ENCODE measurements at regions not wholly inside any gene's neighbourhood (a gene's known extent, or its start where the extent isn't known, plus 50 kb on each side); places are given as distances from the start of the nearest gene placed in this dataset.

DNA sequence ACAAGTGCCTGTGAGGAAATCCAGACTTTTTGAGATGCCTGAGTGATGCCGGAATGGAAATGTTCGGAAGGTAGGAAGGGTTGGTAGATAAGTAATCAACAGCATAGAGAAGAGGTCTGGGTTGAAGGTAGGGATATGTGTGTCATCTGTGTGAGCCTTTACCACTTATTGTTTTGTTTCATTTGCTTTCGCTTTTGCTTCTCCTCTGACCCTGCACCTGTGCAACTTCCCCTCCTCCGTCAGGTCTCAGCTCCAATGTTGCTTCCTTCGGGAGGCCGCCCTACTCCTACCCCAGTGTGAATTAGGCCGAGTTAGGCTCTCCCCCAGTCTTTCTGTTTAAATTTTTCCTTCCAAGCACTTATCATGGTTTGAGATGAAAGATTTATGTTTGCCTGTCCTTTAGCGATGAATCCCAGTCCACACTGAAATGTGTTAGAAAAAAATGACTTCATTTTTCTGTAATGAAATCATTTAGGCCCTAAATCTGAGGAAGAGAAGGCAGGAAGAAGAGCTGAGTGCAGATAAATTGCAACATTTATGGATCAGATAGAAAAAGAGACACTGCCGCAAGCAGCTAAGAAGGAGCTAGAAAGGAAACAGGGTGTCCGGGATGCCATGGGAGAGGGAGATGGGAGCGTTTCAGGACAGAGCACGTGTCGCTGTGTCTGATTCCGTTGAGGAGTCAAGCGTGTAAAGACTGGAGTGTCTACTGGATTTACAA, 139.6 kb upstream of the PELI1 start:
- DNase-seq (ENCODE audit: low read depth) = peak; percentile 73

DNA sequence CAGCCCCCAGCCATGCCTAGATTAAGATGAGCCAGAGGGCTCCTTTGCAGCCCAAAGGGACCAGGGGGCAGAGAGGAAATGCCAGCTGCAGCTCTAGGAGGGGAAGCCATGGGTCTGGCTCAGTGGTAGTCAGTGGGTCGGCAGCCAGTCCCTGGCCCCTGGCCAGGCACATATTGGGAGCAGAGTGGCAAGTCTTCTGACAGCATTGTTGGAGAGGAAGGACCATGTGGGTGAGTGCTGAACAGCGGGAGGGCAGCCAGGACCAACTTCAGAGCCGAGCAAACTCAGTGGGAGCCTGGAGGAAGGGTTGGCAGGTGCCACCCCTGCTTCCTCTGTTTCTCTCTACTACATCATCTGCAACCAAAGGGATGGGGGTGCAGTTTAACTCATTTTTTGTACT, 140.5 kb upstream of the PELI1 start:
- no peak for DNase-seq (ENCODE audit: low read depth)

DNA sequence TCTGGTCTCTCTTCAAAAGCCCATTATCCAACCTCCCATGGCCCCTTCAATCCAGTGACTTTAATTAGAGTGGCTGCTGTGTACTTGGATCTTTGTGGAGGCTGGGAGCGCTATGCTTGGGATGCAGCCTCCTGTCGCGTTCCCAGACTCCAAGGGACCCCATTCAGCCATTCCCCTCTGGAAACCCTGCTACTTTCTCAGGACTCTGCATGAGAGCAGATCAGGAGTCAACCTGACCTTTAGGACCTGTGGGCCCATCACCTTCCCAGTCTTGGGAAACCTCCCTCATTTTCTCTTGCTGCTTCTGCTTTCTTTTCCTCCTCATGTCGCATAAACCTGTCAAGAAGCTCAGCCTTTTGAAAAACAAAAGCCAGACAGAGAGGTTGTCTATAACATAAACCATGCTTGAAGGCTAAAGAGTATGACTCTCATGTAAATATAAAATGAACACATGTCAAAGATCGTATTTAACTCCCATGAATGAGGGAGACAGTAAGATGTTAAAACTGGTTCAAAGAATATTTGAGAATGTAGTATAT, 143.1 kb upstream of the PELI1 start:
- DNase-seq (ENCODE audit: low read depth) = no peak

DNA sequence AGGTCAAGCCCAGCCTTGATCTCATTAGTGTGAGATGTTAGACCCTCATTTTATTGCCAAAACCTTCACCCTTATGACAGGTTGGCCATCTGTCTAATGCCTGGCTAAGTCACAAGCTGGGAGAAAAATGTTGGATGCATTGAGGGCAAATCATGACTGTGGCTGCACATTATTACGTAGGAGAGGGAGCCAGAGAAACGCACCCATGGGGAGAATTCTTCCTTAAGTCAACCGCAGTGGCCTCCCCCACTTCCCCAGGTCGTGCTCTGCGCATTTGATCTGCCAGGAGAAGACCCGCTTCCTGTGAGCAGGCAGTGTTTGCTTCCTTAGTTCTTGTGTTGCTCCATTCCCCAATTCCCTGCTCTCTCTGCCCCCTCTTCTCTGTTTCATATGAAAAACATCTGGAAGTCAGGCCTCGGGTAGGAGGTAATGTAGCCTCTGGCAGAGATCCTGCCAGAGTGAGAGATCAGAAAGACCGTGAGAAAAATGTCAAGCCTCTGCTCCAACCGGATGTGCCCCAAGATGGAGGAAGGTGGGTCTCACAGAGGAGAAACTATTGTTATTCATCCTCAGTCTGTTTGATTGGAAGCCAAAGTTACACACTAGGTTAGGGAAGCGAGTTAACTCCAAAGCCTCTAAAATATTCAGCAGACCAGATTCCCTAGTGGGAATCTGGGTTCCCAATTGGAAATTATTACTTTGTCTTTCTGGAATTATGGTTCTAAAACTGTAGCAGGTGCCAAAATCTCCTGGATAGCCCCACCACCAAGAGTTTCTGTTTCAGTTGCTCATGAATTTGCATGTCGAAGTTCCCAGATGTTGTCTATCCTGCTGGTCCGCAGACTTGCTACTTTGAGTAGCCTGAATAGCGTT, 144.3 kb upstream of the PELI1 start:
- DNase-seq (ENCODE audit: low read depth) = peak; percentile 98

DNA sequence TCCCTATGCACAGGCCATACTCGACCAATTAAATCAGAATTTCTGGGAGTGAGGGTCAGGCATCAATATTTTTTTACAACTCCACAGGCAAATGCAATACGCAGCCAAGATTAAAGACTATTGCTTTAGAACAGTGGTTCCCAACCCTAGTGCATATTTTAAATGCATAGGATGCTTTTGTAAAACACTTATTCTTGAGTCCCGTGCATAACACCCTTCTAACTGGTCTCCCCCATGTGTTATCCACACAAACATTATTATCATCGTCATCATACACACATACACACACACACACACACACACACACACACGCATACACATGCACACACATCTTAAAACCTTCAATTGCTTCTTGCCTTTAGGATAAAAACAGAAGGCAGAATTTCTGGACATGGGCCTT, 145.0 kb upstream of the PELI1 start:
- DNase-seq (ENCODE audit: low read depth) = peak; percentile 69

DNA sequence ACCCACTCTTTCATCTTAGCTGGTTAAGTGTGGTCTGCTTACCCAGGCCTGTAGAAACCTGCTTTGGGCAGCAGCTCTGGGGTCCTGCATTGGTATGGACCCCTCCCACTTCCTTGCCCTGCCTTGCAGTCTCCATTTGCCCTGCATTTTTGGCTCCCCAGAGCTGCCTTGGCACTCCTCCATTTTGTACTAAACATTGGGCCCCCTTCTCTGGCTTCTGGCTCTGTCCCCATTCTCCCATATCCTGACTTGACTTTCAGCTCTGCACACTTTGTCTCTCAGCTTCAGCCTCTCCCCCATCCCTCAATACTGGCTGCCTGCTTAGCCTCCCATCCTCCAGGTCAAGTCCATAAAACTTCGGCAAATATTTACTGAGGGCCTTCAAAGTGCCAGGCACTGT, 145.5 kb upstream of the PELI1 start:
- no peak for DNase-seq (ENCODE audit: low read depth)

DNA sequence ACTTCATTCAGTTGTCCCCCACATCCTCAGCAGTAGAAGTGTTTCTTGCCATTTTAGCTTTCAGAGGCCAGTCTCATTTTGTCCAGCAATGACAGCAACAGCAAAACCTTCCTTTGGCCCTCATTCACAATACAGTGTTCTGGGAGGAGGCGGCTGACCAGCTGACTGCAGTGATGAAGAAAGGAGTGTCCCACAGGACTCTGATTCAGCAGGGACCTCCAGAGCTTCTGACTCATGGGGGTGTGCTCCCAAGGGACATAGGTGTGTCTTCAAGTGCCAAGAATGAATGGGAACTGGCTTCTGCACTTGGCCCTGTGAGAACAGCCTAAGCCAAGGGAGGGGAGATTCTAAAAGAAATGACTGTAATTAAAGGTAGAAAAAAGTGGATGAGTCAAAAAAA, 147.0 kb upstream of the PELI1 start:
- DNase-seq (ENCODE audit: low read depth) = peak; percentile 78

DNA sequence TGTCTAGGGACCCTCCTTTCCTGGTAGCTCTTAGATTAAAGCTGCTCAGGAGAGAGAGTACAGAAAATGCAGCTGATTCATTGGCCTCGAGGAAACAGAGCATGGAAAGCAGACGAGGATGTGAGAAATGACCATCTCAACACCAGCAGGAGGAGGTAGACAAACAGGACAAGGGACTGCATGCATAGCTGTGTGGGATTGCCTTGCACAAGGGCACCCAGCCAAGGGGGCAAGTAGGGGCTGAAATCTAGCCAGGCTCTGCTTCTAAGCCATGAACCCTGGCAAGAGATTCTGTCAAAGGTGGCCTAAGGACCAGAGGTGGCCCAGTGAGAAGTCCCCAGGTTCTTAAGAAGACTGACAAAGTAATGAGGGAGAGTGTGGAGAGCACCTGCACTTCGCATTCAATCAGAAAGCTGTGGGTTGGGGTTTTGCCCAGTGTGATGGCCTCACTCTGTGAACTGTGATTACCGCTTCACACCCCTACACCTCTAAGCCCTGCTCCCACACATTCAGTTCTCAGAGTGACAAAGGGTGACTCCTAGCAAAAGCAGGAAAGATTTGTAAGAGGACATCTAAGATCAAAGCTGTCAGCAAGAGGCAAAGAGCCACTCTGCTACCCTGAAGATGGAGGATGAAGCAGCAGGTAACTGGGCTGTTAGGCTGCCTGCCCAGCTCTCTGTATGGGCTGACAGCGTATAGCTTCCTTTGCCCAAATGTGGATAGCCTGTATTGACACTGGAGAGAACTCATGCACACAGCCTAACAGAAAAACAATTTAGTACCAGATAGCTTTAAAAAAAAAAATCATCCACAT, 151.3 kb upstream of the PELI1 start:
- DNase-seq (ENCODE audit: low read depth) = no peak

DNA sequence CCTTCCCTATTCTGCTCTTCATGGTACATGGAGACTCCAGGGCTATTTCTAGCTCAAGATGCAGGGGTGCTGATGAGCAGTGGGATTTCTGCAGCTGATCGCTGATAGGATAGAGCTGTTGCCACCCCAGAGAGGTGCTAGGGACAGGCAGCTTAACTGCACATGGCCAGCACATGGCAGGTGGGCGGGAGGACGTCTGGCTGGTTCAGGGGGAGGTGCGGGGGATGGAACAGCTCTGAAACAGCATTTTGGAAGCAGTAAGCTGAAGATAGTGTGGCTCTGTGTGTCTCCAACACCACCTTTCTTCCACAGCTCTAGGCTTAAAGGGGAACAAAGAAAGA, 151.9 kb upstream of the PELI1 start:
- DNase-seq (ENCODE audit: low read depth) = no peak

DNA sequence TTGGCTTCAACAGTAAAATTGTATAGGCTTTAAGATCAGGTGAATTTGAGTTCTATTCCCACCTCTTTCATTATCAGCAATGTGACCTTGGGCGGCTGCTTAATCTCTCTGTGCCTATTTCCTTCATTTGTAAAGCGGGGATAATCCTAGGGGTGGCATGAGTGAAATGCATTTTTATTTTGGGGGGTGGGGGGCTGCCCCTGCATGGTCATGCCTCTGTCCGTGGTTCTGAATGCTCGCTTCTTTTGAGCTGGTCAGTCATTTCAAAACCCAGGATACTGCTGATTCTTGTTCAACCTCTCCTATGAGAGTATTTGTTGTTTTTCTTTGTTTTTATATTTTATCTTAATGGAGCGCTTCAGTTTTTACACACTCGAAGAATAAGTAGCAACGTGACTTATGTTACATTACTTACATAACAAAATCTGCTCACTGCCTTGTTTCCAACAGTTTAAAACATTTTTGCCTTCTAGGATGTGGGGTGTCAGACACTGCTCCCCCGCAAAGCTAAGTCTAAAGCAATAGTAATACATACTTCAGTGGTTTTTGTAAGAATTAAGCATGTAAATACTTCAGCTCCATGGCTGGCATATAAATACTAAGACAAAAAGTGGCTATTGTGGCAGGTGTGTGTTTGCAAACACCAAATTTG, 152.6 kb upstream of the PELI1 start:
- no peak for DNase-seq (ENCODE audit: low read depth)

DNA sequence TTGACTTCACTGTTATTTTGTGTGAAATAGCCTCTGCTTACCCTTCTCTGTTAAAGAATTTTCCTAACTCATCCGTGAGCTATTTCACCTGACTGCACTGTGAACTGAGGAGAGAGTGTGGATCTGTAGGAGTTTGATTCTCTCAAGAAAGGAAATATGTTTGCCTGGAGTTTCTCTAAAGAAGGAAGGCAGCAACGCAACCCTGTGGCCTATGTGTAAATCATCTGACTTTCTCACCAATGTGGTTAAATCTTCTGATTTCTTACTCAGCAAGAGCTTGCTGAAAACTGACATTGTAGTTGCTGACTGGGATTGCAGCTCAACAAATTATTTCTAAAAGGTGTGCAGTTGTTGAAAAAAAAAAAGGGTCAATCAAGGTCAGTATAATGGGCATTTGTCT, 153.9 kb upstream of the PELI1 start:
- DNase-seq (ENCODE audit: low read depth) = no peak

DNA sequence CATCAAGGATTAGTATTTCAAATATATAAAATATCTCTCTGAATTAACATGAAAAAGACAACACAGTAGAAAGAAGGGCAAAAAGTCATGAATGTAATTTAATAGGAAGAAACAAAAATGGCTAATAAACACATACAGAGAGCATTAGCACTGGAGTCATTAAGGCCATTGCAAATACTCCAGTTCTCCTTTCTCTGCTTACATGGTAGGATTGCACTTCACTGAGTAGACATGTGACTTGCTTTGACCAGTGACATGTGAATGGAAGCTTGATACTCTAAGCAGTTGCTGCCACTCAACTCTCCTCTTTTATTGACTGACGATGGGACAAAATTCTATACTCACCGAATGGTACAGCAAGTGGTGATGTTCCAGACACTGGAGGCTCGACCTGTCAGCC, 153.9 kb upstream of the LGALSL start:
- no peak for DNase-seq (ENCODE audit: low read depth)

DNA sequence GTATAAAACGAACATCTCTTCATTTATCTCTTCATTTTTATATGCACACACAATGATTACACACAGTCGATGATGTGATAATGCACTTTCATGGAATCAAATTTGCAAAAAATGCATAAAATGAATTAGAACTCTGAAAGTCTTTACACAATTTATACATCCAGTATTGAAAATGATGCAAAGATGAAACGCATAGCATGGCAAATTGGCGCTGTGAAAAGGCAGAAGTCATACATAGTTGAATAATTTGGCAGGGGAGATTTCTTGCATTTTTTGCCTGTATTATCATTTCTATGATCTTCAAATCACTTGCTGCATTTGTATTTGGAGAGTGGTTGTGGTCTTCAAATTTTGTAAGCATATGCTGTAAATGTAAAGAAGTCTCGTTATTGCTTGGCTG, 150.7 kb upstream of the LGALSL start:
- DNase-seq (ENCODE audit: low read depth) = no peak

DNA sequence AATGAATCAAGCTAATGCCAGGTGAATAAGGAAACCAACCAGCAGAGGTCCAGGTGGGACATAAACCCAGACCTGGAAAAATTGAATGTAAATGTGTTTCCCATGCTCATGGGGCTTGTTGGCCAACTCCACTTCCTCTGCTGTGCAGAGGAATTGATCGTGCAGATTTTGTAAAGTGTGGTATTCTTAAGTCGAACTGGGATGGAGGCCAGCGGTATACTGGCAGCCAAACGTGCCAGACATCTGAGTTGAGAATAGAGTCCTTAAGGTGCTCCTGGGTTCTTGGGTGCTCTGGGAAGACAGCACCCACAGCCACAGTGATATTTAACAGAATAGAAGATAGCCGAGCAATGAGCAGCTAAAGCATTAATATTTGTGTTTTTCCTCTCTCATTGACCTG, 146.5 kb upstream of the LGALSL start:
- DNase-seq (ENCODE audit: low read depth) = no peak

DNA sequence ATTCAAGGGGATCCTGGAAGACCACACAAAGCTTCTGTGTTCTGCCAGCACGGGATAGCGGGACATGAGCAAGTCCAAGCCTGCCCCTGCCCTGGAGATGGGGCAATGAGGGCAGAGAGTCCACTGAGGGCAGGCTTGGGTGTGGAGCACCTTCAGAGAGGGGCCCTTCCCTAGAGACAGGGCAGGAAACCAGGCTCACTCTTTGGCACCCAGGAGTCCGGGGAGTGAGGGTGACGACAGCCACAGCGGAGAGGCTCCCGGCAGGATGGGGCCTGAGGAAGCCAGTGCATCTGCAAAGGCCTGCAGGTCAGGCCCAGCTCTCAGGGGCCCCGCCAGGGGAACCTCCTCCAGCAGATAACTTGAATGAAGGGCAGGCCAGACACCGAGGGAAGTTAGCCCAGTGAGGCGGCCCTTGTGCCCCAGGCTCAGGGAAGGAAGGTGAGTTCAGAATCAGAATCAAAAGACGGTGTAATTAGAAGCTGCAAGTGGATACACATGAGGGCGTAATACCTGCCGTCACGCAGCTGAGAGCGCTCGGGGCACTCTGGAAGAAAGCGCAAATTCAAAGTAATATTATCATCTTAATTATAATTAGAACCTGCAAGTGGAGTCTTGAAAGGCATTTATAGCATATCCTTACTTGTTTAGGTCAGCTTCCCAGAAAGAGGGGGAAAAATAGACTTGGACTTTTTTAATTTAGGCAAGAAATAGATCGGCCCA, 142.6 kb upstream of the LGALSL start:
- DNase-seq (ENCODE audit: low read depth) = no peak

DNA sequence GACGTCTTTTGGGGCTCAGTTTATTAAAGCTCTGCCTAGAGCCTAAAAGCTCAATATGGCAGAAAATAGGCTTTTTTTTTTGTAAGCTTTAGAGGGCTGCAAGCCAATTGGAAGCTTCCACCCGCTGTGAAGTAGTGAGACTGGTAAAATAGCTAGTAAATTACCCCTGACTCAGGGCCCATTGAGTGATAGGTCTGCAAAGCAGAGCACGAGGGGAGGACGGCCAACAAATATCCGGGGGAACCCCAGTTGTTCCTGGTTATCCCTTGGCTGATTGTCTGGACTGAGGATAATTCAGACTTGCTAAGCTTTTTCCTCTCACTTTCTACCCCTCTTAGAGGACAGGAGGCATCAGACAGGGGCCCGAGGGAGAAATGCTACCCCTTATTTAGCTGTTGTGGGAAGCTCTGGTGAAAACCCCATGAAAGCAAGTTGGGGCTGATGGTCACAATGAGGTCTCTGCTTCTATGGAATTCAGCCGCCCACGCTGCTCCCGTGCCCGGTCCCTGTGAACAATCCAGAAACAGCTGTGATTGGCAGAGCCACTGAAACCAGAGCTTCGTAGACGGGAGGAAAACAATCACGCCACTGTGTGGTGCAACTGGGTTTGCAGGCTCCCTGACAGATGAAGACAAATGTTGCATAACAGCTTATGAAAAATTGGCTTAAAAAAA, 141.9 kb upstream of the LGALSL start:
- DNase-seq (ENCODE audit: low read depth) = peak; percentile 90

DNA sequence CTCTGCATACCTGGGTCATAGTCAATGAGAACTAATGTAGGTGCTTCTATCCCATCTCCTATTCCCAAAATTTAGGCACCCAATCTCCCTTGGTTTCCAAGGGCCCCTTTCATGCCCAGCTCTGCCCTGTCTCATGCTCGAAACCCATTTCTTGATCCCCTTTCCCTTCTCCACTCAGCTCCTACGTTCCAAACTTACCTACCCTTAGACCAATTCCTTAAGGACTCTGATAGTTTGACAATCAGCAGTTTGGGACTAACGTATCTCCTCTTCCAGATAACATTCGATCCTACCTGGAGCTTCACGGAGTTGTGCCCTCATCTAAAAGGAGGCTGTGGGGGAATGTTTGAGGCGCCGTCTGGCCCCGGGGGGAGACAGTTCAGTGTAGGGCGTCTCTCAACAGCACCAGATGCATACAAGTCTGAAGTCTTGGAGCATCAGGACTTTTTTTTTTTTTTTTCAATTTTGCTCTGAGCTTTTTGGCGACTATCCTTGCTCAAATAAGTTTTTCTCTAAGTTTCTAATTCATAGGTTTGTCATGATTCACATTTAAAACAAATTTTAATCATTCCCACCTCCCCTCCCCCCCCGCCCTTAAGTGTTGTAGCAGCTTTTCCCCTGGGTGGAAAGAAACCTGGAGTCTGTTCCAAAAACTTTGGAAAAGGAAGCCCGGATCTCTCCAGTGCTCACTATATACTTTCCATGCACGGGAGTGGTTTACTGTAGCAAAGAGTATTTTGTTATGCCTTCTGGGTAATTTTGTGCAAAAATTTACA, 141.2 kb upstream of the LGALSL start:
- DNase-seq (ENCODE audit: low read depth) = no peak

DNA sequence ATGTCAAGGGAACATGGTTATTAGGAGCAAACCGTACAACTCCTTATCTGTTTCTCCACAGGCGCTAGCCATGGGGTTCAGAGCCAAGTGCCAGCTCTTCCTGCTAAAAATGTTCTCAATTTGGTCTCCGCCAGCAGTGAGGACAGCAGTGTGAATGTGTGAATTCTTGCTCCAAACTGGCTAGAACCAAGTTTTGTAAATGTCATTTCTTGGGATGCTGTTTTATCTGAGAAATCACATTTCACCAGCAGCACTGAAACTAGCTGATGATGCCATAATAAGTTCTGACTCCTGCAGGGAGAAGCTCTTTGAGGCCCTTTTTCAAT, 140.6 kb upstream of the LGALSL start:
- DNase-seq (ENCODE audit: low read depth) = no peak

DNA sequence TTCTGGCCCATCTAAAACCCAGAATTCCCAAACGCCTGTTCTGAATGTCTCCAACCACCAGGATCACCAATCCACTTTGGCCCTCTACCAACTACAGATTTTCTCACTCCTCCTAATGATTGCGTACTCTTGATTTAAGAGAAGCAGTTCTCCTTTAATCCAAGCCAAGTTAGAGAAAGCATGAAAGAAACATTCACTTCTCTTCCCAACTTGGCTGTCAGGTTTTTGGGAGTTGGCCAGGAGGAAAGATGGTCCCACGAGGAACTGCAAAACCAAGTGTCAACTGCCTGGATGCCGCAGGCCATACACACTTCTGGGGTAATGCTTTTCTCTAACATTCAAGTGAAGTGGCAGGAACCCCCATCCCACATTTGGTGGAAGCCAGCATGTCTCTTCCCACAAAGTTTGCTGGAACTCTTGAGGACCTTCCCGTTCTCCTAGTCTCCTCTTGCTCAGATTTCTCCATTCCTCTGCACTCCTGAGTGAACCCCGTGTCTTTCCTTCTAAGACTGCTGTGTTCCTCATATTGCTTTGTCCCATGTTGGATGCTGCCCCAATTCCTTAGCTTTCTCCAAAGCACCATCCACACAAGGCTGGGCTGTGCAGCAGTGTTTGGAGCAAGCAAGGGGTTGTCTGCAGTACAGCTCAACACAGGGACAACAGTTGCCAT, 138.5 kb upstream of the LGALSL start:
- DNase-seq (ENCODE audit: low read depth) = no peak
